Activated B cell treated with CpG ODN at 0.5 μM for 24 hours (primary cell): ENCODE measurements at regions not wholly inside any gene's neighbourhood (a gene's known extent, or its start where the extent isn't known, plus 50 kb on each side); places are given as distances from the start of the nearest gene placed in this dataset.

Source experiments
- ATAC-seq: fragments of 200-7000 bp; cut with Tn5 transposase; one replicate; pipeline ENCODE4 v1.10.0; 2021; ENCODE audit warnings: low read depth, mild to moderate bottlenecking, moderate library complexity
- CTCF ChIA-PET: fragments of 350-600 bp; sonication (Branson Sonifier 250); formaldehyde crosslinking; loops from one replicate; lab custom pipeline; 2021; ENCODE audit warnings: antibody characterized with exemption; lab: Charles Lee
- POLR2A ChIA-PET: fragments of 350-600 bp; sonication (Branson Sonifier 250); formaldehyde crosslinking; loops from one replicate; lab custom pipeline; 2021; ENCODE audit warnings: antibody characterized with exemption; lab: Charles Lee
- DNase-seq: peaks from one replicate; pipeline ENCODE4 v3.0.0; 2022
- H3K27ac Mint-ChIP-seq: one replicate; pipeline ENCODE4 v1.8.0; 2020; ENCODE audit warnings: mixed read lengths
- H3K27me3 Mint-ChIP-seq: one replicate; pipeline ENCODE4 v1.8.0; 2021; ENCODE audit warnings: mixed read lengths
- H3K36me3 Mint-ChIP-seq: one replicate; pipeline ENCODE4 v1.8.0; 2021; ENCODE audit warnings: low read depth, mixed read lengths
- H3K4me1 Mint-ChIP-seq: one replicate; pipeline ENCODE4 v1.8.0; 2021; ENCODE audit warnings: mixed read lengths
- H3K4me3 Mint-ChIP-seq: one replicate; pipeline ENCODE4 v1.8.0; 2020; ENCODE audit warnings: mild to moderate bottlenecking, mixed read lengths
- H3K9me3 Mint-ChIP-seq: one replicate; pipeline ENCODE4 v1.8.0; 2020; ENCODE audit warnings: mixed read lengths
- intact Hi-C: fragments of 100-400 bp; cut with micrococcal nuclease; formaldehyde crosslinking; loops from one replicate; pipeline ENCODE4 v1.15.1; 2024
- TF ChIP-seq, protein P1 (sequence below): fragments of 200-600 bp; IDR thresholded peaks from one replicate; pipeline ENCODE4 v1.8.0; 2022; ENCODE audit warnings: antibody characterized with exemption, mild to moderate bottlenecking

DNA sequence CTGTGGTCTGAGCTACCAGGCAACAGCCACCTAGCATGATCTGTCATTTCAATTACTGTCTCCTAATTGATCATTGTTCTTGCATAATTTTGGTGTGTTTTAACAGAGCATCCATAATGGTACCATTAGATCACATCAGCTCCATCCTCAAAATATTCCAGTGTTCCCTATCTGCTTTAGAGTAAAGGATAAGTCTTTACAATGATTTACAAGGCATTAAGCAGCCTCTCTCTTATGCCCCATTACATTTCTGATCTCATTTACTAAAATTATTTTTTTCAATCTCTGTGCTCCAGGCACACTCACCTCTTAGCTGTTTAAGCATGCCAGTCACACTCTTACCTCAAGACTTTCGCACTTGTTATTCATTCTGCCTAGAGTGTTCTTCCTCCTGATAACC, 389.9 kb upstream of the PTPRD start:
- CTCF ChIA-PET = no interaction called here
- H3K9me3 Mint-ChIP-seq = no peaks in the 10 kb centered on the region
- no peaks in the 10 kb centered on the region for H3K27me3 Mint-ChIP-seq
- no peaks in the 10 kb centered on the region for H3K36me3 Mint-ChIP-seq
- intact Hi-C loops = no loop called here
- ATAC-seq (no peak), DNase-seq (no peak)
- no peak overlapping the region for H3K4me3 Mint-ChIP-seq
- POLR2A ChIA-PET = no interaction called here
- no peak overlapping the region for H3K27ac Mint-ChIP-seq
- H3K4me1 Mint-ChIP-seq = no peaks in the 10 kb centered on the region
- TF ChIP-seq, protein P1, sequence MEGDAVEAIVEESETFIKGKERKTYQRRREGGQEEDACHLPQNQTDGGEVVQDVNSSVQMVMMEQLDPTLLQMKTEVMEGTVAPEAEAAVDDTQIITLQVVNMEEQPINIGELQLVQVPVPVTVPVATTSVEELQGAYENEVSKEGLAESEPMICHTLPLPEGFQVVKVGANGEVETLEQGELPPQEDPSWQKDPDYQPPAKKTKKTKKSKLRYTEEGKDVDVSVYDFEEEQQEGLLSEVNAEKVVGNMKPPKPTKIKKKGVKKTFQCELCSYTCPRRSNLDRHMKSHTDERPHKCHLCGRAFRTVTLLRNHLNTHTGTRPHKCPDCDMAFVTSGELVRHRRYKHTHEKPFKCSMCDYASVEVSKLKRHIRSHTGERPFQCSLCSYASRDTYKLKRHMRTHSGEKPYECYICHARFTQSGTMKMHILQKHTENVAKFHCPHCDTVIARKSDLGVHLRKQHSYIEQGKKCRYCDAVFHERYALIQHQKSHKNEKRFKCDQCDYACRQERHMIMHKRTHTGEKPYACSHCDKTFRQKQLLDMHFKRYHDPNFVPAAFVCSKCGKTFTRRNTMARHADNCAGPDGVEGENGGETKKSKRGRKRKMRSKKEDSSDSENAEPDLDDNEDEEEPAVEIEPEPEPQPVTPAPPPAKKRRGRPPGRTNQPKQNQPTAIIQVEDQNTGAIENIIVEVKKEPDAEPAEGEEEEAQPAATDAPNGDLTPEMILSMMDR = no peak

DNA sequence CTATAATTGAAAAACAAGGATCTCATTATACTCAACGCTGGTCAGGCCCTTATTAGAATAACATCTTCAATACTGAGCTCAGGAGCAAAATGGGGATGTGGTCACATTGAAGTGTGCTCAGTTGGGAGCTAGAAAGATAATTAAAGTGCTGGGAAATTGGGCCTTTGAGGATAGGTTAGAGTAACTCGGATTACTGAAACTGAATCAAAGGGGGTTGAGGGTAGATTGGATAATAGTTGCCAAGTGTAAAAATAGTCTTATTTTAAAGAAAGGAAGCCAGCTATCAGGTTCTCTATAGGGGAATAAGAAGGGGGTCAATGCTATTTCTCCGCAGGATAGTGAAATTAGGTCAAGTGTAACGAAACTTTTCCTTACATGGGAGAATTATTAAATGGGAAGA, 391.0 kb upstream of the PTPRD start:
- H3K36me3 Mint-ChIP-seq = no peaks in the 10 kb centered on the region
- TF ChIP-seq, protein P1 = no peak
- DNase-seq (no peak), ATAC-seq (no peak)
- H3K4me1 Mint-ChIP-seq = no peaks in the 10 kb centered on the region
- peaks cover 5% of the 10 kb centered on the region for H3K9me3 Mint-ChIP-seq
- intact Hi-C loops = no loop called here
- no peak overlapping the region for H3K4me3 Mint-ChIP-seq
- H3K27me3 Mint-ChIP-seq = no peaks in the 10 kb centered on the region
- ChIA-PET POLR2A (no interaction called here), CTCF (no interaction called here)
- no peak overlapping the region for H3K27ac Mint-ChIP-seq

DNA sequence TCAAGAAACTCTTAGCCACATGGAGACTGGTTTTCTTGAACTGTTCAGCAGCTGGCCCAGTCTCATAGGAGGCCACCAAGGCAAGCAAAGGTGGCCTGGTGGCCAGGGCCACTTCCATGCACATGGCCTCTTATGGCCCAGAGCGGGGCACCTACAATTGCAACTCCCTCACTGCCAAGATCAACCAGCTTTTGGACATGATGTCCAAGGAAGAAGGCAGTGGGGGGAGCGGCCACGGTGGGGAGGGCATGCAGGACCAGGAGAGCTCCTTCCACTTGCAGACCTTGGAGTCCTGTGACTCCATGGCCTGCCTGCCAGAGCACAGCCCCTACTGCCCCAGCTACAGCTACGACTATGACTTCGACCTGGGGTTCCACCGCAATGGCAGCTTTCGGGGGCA, 398.9 kb upstream of the PTPRD start:
- Mint-ChIP-seq H3K27me3 (no peaks in the 10 kb centered on the region), H3K9me3 (peaks cover 19% of the 10 kb centered on the region), H3K4me3 (no peak overlapping the region), H3K4me1 (no peaks in the 10 kb centered on the region), H3K27ac (no peak overlapping the region), H3K36me3 (no peaks in the 10 kb centered on the region)
- DNase-seq (no peak), ATAC-seq (no peak)
- intact Hi-C loops = no loop called here
- CTCF ChIA-PET = no interaction called here
- TF ChIP-seq, protein P1 = no peak
- POLR2A ChIA-PET = no interaction called here

DNA sequence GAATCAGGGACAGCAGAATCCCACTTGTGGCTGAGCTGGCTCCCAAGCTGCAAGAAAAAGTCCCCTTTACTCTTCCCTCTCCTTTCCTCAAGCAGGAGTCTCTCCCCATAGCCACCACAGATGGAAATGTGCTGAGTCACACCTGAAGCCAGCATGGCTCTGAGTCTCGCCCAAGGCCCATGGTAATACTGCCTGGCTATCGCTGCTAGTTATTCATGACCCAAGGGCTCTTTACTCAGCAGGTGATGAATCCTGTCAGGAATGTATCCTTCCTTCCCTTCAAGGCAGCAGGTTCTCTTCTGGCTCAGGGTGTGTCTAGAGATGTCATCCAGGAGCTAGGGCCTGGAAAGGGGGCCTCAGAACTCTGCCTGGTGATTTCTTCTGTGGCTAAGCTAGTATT, 403.3 kb upstream of the PTPRD start:
- ATAC-seq = no peak
- ChIA-PET POLR2A (no interaction called here), CTCF (no interaction called here)
- DNase-seq = no peak
- H3K4me3 Mint-ChIP-seq = no peak overlapping the region
- no peaks in the 10 kb centered on the region for H3K4me1 Mint-ChIP-seq
- TF ChIP-seq, protein P1 = no peak
- no peaks in the 10 kb centered on the region for H3K27me3 Mint-ChIP-seq
- H3K36me3 Mint-ChIP-seq = no peaks in the 10 kb centered on the region
- peaks cover 12% of the 10 kb centered on the region for H3K9me3 Mint-ChIP-seq
- no peak overlapping the region for H3K27ac Mint-ChIP-seq
- intact Hi-C loops = no loop called here

DNA sequence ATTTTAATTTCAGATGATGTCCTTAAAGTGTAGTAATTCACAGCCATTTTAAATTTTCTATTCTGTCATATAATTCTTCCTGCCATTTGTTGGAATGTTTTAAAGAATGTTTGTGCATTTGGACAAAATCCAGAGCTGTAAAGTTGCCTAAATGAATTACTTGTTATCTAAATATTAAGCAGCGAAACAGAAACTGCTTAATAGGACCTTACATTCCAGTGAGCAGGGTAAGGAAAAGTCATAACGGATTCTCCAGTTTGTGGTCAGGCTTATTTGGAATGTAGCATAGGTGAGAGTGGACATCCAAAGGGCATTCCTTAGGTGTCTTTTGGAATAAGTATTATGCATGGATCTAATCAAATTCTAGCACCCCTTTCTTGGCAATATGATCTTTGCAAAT, 410.4 kb upstream of the PTPRD start:
- TF ChIP-seq, protein P1 = no peak
- Mint-ChIP-seq H3K27ac (no peak overlapping the region), H3K27me3 (no peaks in the 10 kb centered on the region), H3K9me3 (no peaks in the 10 kb centered on the region), H3K4me3 (no peak overlapping the region), H3K4me1 (no peaks in the 10 kb centered on the region), H3K36me3 (no peaks in the 10 kb centered on the region)
- intact Hi-C loops = no loop called here
- POLR2A ChIA-PET = no interaction called here
- DNase-seq = no peak
- no peak for ATAC-seq
- CTCF ChIA-PET = no interaction called here
